ENCODE measurements at regions not wholly inside any gene's neighbourhood (a gene's known extent, or its start where the extent isn't known, plus 50 kb on each side); places are given as distances from the start of the nearest gene placed in this dataset.

GRCh38 chr5:8332666-8333445 lies 463.9 kb downstream of the MTRR start:
- Histone ChIP-seq H3K27me3 (ENCODE audit: insufficient read depth, insufficient read length) (no peaks in the 10 kb centered on the region), H3K9me3 (ENCODE audit: insufficient read depth, low read length) (no peaks in the 10 kb centered on the region), H3K4me3 (ENCODE audit: insufficient read length, low read depth) (no peak overlapping the region), H3K4me1 (ENCODE audit: insufficient read depth, insufficient read length) (no peaks in the 10 kb centered on the region), H3K36me3 (ENCODE audit: insufficient read depth, insufficient read length, low read length) (no peaks in the 10 kb centered on the region), H3K9ac (ENCODE audit: insufficient read length, low read depth) (no peak overlapping the region)
- TF ChIP-seq ZNF274 (IDR thresholded peaks at IDR 0.05; ENCODE audit: low read depth, low read length) = no peak
- DNase-seq (ENCODE audit: low read depth, low spot score) = no peak

- H3K27me3 ChIP-seq (ENCODE audit: insufficient read depth, insufficient read length) = no peaks in the 10 kb centered on the region
- TF ChIP-seq YY1 (IDR thresholded peaks at IDR 0.05; ENCODE audit: insufficient read depth, insufficient read length) = no peak
- no peak for TF ChIP-seq ZNF274 (IDR thresholded peaks at IDR 0.05; ENCODE audit: low read depth, low read length)
- no peak for TF ChIP-seq SUZ12 (IDR thresholded peaks at IDR 0.05; ENCODE audit: extremely low read depth, insufficient read depth, insufficient read length)
- DNase-seq (ENCODE audit: low read depth, low spot score) = no peak
- H3K9me3 ChIP-seq (ENCODE audit: insufficient read depth, low read length) = no peaks in the 10 kb centered on the region
- H3K4me1 ChIP-seq (ENCODE audit: insufficient read depth, insufficient read length) = no peaks in the 10 kb centered on the region
- H3K36me3 ChIP-seq (ENCODE audit: insufficient read depth, insufficient read length, low read length) = no peaks in the 10 kb centered on the region
- H3K9ac ChIP-seq (ENCODE audit: insufficient read length, low read depth) = no peak overlapping the region
- H3K4me3 ChIP-seq (ENCODE audit: insufficient read length, low read depth) = no peak overlapping the region
Measured at GRCh38 chr5:8333485-8333884, 464.5 kb downstream of the MTRR start.

- Histone ChIP-seq H3K36me3 (ENCODE audit: insufficient read depth, insufficient read length, low read length) (no peaks in the 10 kb centered on the region), H3K9ac (ENCODE audit: insufficient read length, low read depth) (no peak overlapping the region), H3K4me3 (ENCODE audit: insufficient read length, low read depth) (no peak overlapping the region), H3K4me1 (ENCODE audit: insufficient read depth, insufficient read length) (no peaks in the 10 kb centered on the region), H3K9me3 (ENCODE audit: insufficient read depth, low read length) (no peaks in the 10 kb centered on the region), H3K27me3 (ENCODE audit: insufficient read depth, insufficient read length) (no peaks in the 10 kb centered on the region)
- no peak for TF ChIP-seq YY1 (IDR thresholded peaks at IDR 0.05; ENCODE audit: insufficient read depth, insufficient read length)
- TF ChIP-seq ZNF274 (IDR thresholded peaks at IDR 0.05; ENCODE audit: low read depth, low read length) = no peak
- no peak for TF ChIP-seq SUZ12 (IDR thresholded peaks at IDR 0.05; ENCODE audit: extremely low read depth, insufficient read depth, insufficient read length)
- DNase-seq (ENCODE audit: low read depth, low spot score) = no peak
Measured at GRCh38 chr5:8333977-8334376, 465.0 kb downstream of the MTRR start.

- Histone ChIP-seq H3K9ac (ENCODE audit: insufficient read length, low read depth) (no peak overlapping the region), H3K27me3 (ENCODE audit: insufficient read depth, insufficient read length) (no peaks in the 10 kb centered on the region), H3K4me1 (ENCODE audit: insufficient read depth, insufficient read length) (no peaks in the 10 kb centered on the region), H3K9me3 (ENCODE audit: insufficient read depth, low read length) (no peaks in the 10 kb centered on the region), H3K36me3 (ENCODE audit: insufficient read depth, insufficient read length, low read length) (no peaks in the 10 kb centered on the region), H3K4me3 (ENCODE audit: insufficient read length, low read depth) (no peak overlapping the region)
- no peak for DNase-seq (ENCODE audit: low read depth, low spot score)
- TF ChIP-seq SUZ12 (IDR thresholded peaks at IDR 0.05; ENCODE audit: extremely low read depth, insufficient read depth, insufficient read length) = no peak
- TF ChIP-seq YY1 (IDR thresholded peaks at IDR 0.05; ENCODE audit: insufficient read depth, insufficient read length) = no peak
- TF ChIP-seq ZNF274 (IDR thresholded peaks at IDR 0.05; ENCODE audit: low read depth, low read length) = no peak
Measured at GRCh38 chr5:8340261-8340660, 471.3 kb downstream of the MTRR start.

GRCh38 chr5:8340739-8341344 lies 471.9 kb downstream of the MTRR start:
- no peaks in the 10 kb centered on the region for H3K9me3 ChIP-seq (ENCODE audit: insufficient read depth, low read length)
- no peak overlapping the region for H3K4me3 ChIP-seq (ENCODE audit: insufficient read length, low read depth)
- H3K4me1 ChIP-seq (ENCODE audit: insufficient read depth, insufficient read length) = no peaks in the 10 kb centered on the region
- H3K27me3 ChIP-seq (ENCODE audit: insufficient read depth, insufficient read length) = no peaks in the 10 kb centered on the region
- no peak overlapping the region for H3K9ac ChIP-seq (ENCODE audit: insufficient read length, low read depth)
- no peak for DNase-seq (ENCODE audit: low read depth, low spot score)
- H3K36me3 ChIP-seq (ENCODE audit: insufficient read depth, insufficient read length, low read length) = no peaks in the 10 kb centered on the region
- no peak for TF ChIP-seq YY1 (IDR thresholded peaks at IDR 0.05; ENCODE audit: insufficient read depth, insufficient read length)
- no peak for TF ChIP-seq ZNF274 (IDR thresholded peaks at IDR 0.05; ENCODE audit: low read depth, low read length)
- no peak for TF ChIP-seq SUZ12 (IDR thresholded peaks at IDR 0.05; ENCODE audit: extremely low read depth, insufficient read depth, insufficient read length)

GRCh38 chr5:8341406-8341805 lies 472.5 kb downstream of the MTRR start:
- no peak for TF ChIP-seq YY1 (IDR thresholded peaks at IDR 0.05; ENCODE audit: insufficient read depth, insufficient read length)
- TF ChIP-seq ZNF274 (IDR thresholded peaks at IDR 0.05; ENCODE audit: low read depth, low read length) = no peak
- TF ChIP-seq SUZ12 (IDR thresholded peaks at IDR 0.05; ENCODE audit: extremely low read depth, insufficient read depth, insufficient read length) = no peak
- no peak for DNase-seq (ENCODE audit: low read depth, low spot score)
- Histone ChIP-seq H3K36me3 (ENCODE audit: insufficient read depth, insufficient read length, low read length) (no peaks in the 10 kb centered on the region), H3K9me3 (ENCODE audit: insufficient read depth, low read length) (no peaks in the 10 kb centered on the region), H3K27me3 (ENCODE audit: insufficient read depth, insufficient read length) (no peaks in the 10 kb centered on the region), H3K9ac (ENCODE audit: insufficient read length, low read depth) (no peak overlapping the region), H3K4me3 (ENCODE audit: insufficient read length, low read depth) (no peak overlapping the region), H3K4me1 (ENCODE audit: insufficient read depth, insufficient read length) (no peaks in the 10 kb centered on the region)

- no peak for DNase-seq (ENCODE audit: low read depth, low spot score)
- H3K4me1 ChIP-seq (ENCODE audit: insufficient read depth, insufficient read length) = no peaks in the 10 kb centered on the region
- H3K4me3 ChIP-seq (ENCODE audit: insufficient read length, low read depth) = no peak overlapping the region
- H3K9me3 ChIP-seq (ENCODE audit: insufficient read depth, low read length) = no peaks in the 10 kb centered on the region
- no peaks in the 10 kb centered on the region for H3K27me3 ChIP-seq (ENCODE audit: insufficient read depth, insufficient read length)
- no peaks in the 10 kb centered on the region for H3K36me3 ChIP-seq (ENCODE audit: insufficient read depth, insufficient read length, low read length)
- no peak overlapping the region for H3K9ac ChIP-seq (ENCODE audit: insufficient read length, low read depth)
- TF ChIP-seq SUZ12 (IDR thresholded peaks at IDR 0.05; ENCODE audit: extremely low read depth, insufficient read depth, insufficient read length) = no peak
- no peak for TF ChIP-seq ZNF274 (IDR thresholded peaks at IDR 0.05; ENCODE audit: low read depth, low read length)
- no peak for TF ChIP-seq YY1 (IDR thresholded peaks at IDR 0.05; ENCODE audit: insufficient read depth, insufficient read length)
Measured at GRCh38 chr5:8347984-8348383, 479.0 kb downstream of the MTRR start.
